WTC11 (cell line): ENCODE measurements at regions not wholly inside any gene's neighbourhood (a gene's known extent, or its start where the extent isn't known, plus 50 kb on each side); places are given as distances from the start of the nearest gene placed in this dataset.

ENCODE experiments used
- ATAC-seq: fragments of 200-7000 bp; cut with Tn5 transposase; 2 replicates; pipeline ENCODE4 v1.10.0; 2021; ENCODE audit warnings: mild to moderate bottlenecking, moderate library complexity
- CTCF ChIA-PET: fragments of 300-600 bp; sonication (Branson Sonifier 250); formaldehyde crosslinking; loops from one replicate; lab custom pipeline; 2021; ENCODE audit warnings: antibody characterized with exemption; lab: Charles Lee
- POLR2A ChIA-PET: fragments of 350-600 bp; sonication (Branson Sonifier 250); formaldehyde crosslinking; loops from one replicate; lab custom pipeline; 2021; ENCODE audit warnings: antibody characterized with exemption; lab: Charles Lee
- DNase-seq: peaks from one replicate; pipeline ENCODE4 v3.0.0; 2021; ENCODE audit warnings: low spot score
- H3K27ac Mint-ChIP-seq: 2 replicates; pipeline ENCODE4 v1.8.0; 2021; ENCODE audit warnings: mixed read lengths
- H3K27me3 Mint-ChIP-seq: 2 replicates; pipeline ENCODE4 v1.8.0; 2021; ENCODE audit warnings: low read depth, mild to moderate bottlenecking, moderate library complexity, mixed read lengths
- H3K36me3 Mint-ChIP-seq: 2 replicates; pipeline ENCODE4 v1.8.0; 2021; ENCODE audit warnings: mixed read lengths
- H3K4me1 Mint-ChIP-seq: 2 replicates; pipeline ENCODE4 v1.8.0; 2022; ENCODE audit warnings: mixed read lengths
- H3K4me3 Mint-ChIP-seq: 2 replicates; pipeline ENCODE4 v1.8.0; 2021; ENCODE audit warnings: mild to moderate bottlenecking, moderate library complexity, mixed read lengths
- H3K9me3 Mint-ChIP-seq: 2 replicates; pipeline ENCODE4 v1.8.0; 2021; ENCODE audit warnings: mixed read lengths
- ATF1 ChIP-seq: sonication (generic); formaldehyde crosslinking; IDR thresholded peaks from 2 replicates; pipeline ENCODE4 v1.8.1; 2023; ENCODE audit warnings: mild to moderate bottlenecking, moderate library complexity, missing genetic modification reagents
- ELF4 ChIP-seq: sonication (generic); formaldehyde crosslinking; IDR thresholded peaks from 2 replicates; pipeline ENCODE4 v1.8.1; 2022; ENCODE audit warnings: low read depth, mild to moderate bottlenecking, moderate library complexity, missing genetic modification reagents
- GABPB1 ChIP-seq: sonication (generic); formaldehyde crosslinking; IDR thresholded peaks from 2 replicates; pipeline ENCODE4 v1.8.1; 2023; ENCODE audit warnings: mild to moderate bottlenecking, missing genetic modification reagents
- KAT7 ChIP-seq: sonication (generic); formaldehyde crosslinking; IDR thresholded peaks from 2 replicates; pipeline ENCODE4 v1.8.1; 2023; ENCODE audit warnings: missing genetic modification reagents, mild to moderate bottlenecking, borderline replicate concordance
- OVOL2 ChIP-seq: fragments of 250-450 bp; sonication (Bioruptor Pico); IDR thresholded peaks from 2 replicates; pipeline ENCODE4 v1.9.0; 2021; ENCODE audit warnings: mild to moderate bottlenecking, borderline replicate concordance
- ZBTB21 ChIP-seq: sonication (generic); formaldehyde crosslinking; IDR thresholded peaks from 2 replicates; pipeline ENCODE4 v1.8.1; 2023; ENCODE audit warnings: mild to moderate bottlenecking, missing genetic modification reagents, borderline replicate concordance
- ZNF138 ChIP-seq: sonication (generic); formaldehyde crosslinking; conservative IDR thresholded peaks from 2 replicates; pipeline ENCODE4 v1.8.1; 2022; ENCODE audit warnings: mild to moderate bottlenecking, moderate library complexity, missing genetic modification reagents
- ZNF219 ChIP-seq: sonication (generic); formaldehyde crosslinking; IDR thresholded peaks from 2 replicates; pipeline ENCODE4 v1.8.0; 2023; ENCODE audit warnings: missing genetic modification reagents, mild to moderate bottlenecking, borderline replicate concordance
- TF ChIP-seq, protein P1 (sequence below): sonication (generic); formaldehyde crosslinking; IDR thresholded peaks from 2 replicates; pipeline ENCODE4 v1.8.0; 2023; ENCODE audit warnings: mild to moderate bottlenecking, missing genetic modification reagents
- TF ChIP-seq, protein P2 (sequence below): fragments of 250-450 bp; sonication (Bioruptor Pico); IDR thresholded peaks from 2 replicates; pipeline ENCODE4 v1.9.0; 2021; ENCODE audit warnings: moderate library complexity, mild to moderate bottlenecking, inconsistent platforms, borderline replicate concordance
- TF ChIP-seq, protein P3 (sequence below): sonication (generic); formaldehyde crosslinking; IDR thresholded peaks from 2 replicates; pipeline ENCODE4 v1.8.1; 2023; ENCODE audit warnings: mild to moderate bottlenecking, missing genetic modification reagents, moderate library complexity
- TF ChIP-seq, protein P4 (sequence below): sonication (generic); formaldehyde crosslinking; conservative IDR thresholded peaks from 2 replicates; pipeline ENCODE4 v1.8.1; 2023; ENCODE audit warnings: mild to moderate bottlenecking, low read depth, missing genetic modification reagents, moderate library complexity
- TF ChIP-seq, protein P5 (sequence below): sonication (generic); formaldehyde crosslinking; IDR thresholded peaks from 2 replicates; pipeline ENCODE4 v1.8.1; 2022; ENCODE audit warnings: low read depth, missing genetic modification reagents, borderline replicate concordance
- TF ChIP-seq, protein P6 (sequence below): sonication (generic); formaldehyde crosslinking; IDR thresholded peaks from 2 replicates; pipeline ENCODE4 v1.8.1; 2023; ENCODE audit warnings: mild to moderate bottlenecking, moderate library complexity, missing genetic modification reagents
- TF ChIP-seq, protein P7 (sequence below): sonication (generic); formaldehyde crosslinking; IDR thresholded peaks from 2 replicates; pipeline ENCODE4 v1.8.1; 2022; ENCODE audit warnings: missing genetic modification reagents, borderline replicate concordance
- TF ChIP-seq, protein P8 (sequence below): fragments of 200-600 bp; IDR thresholded peaks from 2 replicates; pipeline ENCODE4 v1.8.0; 2022; ENCODE audit warnings: antibody characterized with exemption

DNA sequence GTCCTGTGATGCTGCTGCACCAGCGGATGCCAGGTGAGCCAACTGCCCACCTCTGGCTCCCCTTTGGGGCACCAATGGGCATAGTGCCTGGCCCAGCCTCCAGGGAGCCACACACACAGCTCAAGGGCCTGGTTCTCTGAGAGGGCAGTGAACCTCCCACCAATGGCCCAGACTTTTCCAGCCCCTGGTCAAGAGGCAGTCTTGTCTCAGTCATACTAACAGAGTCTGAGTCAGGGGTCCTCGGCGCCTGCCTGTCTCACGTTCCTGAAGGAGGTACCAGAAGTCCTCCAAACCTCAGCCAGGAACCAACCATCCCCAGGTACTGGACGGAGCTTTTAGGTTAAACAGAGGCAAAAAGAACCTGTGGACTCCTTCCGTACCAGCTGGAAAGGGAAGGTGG, 121.1 kb downstream of the C5orf15 start:
- Mint-ChIP-seq H3K27ac (no peak overlapping the region), H3K36me3 (no peaks in the 10 kb centered on the region)
- TF ChIP-seq, protein P1, sequence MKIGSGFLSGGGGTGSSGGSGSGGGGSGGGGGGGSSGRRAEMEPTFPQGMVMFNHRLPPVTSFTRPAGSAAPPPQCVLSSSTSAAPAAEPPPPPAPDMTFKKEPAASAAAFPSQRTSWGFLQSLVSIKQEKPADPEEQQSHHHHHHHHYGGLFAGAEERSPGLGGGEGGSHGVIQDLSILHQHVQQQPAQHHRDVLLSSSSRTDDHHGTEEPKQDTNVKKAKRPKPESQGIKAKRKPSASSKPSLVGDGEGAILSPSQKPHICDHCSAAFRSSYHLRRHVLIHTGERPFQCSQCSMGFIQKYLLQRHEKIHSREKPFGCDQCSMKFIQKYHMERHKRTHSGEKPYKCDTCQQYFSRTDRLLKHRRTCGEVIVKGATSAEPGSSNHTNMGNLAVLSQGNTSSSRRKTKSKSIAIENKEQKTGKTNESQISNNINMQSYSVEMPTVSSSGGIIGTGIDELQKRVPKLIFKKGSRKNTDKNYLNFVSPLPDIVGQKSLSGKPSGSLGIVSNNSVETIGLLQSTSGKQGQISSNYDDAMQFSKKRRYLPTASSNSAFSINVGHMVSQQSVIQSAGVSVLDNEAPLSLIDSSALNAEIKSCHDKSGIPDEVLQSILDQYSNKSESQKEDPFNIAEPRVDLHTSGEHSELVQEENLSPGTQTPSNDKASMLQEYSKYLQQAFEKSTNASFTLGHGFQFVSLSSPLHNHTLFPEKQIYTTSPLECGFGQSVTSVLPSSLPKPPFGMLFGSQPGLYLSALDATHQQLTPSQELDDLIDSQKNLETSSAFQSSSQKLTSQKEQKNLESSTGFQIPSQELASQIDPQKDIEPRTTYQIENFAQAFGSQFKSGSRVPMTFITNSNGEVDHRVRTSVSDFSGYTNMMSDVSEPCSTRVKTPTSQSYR = no peak
- TF ChIP-seq GABPB1 (CRISPR knock-in tag) = no peak
- TF ChIP-seq, protein P2, sequence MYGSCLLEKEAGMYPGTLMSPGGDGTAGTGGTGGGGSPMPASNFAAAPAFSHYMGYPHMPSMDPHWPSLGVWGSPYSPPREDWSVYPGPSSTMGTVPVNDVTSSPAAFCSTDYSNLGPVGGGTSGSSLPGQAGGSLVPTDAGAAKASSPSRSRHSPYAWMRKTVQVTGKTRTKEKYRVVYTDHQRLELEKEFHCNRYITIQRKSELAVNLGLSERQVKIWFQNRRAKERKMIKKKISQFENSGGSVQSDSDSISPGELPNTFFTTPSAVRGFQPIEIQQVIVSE (CRISPR knock-in tag) = no peak
- TF ChIP-seq, protein P3, sequence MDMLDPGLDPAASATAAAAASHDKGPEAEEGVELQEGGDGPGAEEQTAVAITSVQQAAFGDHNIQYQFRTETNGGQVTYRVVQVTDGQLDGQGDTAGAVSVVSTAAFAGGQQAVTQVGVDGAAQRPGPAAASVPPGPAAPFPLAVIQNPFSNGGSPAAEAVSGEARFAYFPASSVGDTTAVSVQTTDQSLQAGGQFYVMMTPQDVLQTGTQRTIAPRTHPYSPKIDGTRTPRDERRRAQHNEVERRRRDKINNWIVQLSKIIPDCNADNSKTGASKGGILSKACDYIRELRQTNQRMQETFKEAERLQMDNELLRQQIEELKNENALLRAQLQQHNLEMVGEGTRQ = no peak
- no peak for TF ChIP-seq ZNF219
- TF ChIP-seq KAT7 (CRISPR knock-in tag) = no peak
- TF ChIP-seq, protein P4, sequence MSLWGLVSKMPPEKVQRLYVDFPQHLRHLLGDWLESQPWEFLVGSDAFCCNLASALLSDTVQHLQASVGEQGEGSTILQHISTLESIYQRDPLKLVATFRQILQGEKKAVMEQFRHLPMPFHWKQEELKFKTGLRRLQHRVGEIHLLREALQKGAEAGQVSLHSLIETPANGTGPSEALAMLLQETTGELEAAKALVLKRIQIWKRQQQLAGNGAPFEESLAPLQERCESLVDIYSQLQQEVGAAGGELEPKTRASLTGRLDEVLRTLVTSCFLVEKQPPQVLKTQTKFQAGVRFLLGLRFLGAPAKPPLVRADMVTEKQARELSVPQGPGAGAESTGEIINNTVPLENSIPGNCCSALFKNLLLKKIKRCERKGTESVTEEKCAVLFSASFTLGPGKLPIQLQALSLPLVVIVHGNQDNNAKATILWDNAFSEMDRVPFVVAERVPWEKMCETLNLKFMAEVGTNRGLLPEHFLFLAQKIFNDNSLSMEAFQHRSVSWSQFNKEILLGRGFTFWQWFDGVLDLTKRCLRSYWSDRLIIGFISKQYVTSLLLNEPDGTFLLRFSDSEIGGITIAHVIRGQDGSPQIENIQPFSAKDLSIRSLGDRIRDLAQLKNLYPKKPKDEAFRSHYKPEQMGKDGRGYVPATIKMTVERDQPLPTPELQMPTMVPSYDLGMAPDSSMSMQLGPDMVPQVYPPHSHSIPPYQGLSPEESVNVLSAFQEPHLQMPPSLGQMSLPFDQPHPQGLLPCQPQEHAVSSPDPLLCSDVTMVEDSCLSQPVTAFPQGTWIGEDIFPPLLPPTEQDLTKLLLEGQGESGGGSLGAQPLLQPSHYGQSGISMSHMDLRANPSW = no peak
- no peak for TF ChIP-seq ZBTB21 (CRISPR knock-in tag)
- TF ChIP-seq, protein P5, sequence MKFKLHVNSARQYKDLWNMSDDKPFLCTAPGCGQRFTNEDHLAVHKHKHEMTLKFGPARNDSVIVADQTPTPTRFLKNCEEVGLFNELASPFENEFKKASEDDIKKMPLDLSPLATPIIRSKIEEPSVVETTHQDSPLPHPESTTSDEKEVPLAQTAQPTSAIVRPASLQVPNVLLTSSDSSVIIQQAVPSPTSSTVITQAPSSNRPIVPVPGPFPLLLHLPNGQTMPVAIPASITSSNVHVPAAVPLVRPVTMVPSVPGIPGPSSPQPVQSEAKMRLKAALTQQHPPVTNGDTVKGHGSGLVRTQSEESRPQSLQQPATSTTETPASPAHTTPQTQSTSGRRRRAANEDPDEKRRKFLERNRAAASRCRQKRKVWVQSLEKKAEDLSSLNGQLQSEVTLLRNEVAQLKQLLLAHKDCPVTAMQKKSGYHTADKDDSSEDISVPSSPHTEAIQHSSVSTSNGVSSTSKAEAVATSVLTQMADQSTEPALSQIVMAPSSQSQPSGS (CRISPR knock-in tag) = no peak
- TF ChIP-seq, protein P6, sequence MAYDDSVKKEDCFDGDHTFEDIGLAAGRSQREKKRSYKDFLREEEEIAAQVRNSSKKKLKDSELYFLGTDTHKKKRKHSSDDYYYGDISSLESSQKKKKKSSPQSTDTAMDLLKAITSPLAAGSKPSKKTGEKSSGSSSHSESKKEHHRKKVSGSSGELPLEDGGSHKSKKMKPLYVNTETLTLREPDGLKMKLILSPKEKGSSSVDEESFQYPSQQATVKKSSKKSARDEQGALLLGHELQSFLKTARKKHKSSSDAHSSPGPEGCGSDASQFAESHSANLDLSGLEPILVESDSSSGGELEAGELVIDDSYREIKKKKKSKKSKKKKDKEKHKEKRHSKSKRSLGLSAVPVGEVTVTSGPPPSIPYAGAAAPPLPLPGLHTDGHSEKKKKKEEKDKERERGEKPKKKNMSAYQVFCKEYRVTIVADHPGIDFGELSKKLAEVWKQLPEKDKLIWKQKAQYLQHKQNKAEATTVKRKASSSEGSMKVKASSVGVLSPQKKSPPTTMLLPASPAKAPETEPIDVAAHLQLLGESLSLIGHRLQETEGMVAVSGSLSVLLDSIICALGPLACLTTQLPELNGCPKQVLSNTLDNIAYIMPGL (CRISPR knock-in tag) = no peak
- no peak for TF ChIP-seq OVOL2 (CRISPR knock-in tag)
- no peak for TF ChIP-seq ZNF138 (CRISPR knock-in tag)
- TF ChIP-seq ATF1 = no peak
- TF ChIP-seq, protein P7, sequence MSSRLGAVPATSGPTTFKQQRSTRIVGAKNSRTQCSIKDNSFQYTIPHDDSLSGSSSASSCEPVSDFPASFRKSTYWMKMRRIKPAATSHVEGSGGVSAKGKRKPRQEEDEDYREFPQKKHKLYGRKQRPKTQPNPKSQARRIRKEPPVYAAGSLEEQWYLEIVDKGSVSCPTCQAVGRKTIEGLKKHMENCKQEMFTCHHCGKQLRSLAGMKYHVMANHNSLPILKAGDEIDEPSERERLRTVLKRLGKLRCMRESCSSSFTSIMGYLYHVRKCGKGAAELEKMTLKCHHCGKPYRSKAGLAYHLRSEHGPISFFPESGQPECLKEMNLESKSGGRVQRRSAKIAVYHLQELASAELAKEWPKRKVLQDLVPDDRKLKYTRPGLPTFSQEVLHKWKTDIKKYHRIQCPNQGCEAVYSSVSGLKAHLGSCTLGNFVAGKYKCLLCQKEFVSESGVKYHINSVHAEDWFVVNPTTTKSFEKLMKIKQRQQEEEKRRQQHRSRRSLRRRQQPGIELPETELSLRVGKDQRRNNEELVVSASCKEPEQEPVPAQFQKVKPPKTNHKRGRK (CRISPR knock-in tag) = no peak
- TF ChIP-seq, protein P8, sequence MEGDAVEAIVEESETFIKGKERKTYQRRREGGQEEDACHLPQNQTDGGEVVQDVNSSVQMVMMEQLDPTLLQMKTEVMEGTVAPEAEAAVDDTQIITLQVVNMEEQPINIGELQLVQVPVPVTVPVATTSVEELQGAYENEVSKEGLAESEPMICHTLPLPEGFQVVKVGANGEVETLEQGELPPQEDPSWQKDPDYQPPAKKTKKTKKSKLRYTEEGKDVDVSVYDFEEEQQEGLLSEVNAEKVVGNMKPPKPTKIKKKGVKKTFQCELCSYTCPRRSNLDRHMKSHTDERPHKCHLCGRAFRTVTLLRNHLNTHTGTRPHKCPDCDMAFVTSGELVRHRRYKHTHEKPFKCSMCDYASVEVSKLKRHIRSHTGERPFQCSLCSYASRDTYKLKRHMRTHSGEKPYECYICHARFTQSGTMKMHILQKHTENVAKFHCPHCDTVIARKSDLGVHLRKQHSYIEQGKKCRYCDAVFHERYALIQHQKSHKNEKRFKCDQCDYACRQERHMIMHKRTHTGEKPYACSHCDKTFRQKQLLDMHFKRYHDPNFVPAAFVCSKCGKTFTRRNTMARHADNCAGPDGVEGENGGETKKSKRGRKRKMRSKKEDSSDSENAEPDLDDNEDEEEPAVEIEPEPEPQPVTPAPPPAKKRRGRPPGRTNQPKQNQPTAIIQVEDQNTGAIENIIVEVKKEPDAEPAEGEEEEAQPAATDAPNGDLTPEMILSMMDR = no peak
- no peak for TF ChIP-seq ELF4 (CRISPR knock-in tag)
- TF ChIP-seq, all 79 proteins: peak for 0
- Mint-ChIP-seq H3K4me1 (no peaks in the 10 kb centered on the region), H3K9me3 (peaks cover 5% of the 10 kb centered on the region), H3K27me3 (no peaks in the 10 kb centered on the region), H3K4me3 (no peak overlapping the region)
- ATAC-seq (no peak), DNase-seq (no peak)
- CTCF ChIA-PET = interaction anchor here (1.2 kb wide), 1 partner anchor 22 kb away, joined by 5 read pairs; no protein-coding TSS in a partner anchor
- POLR2A ChIA-PET = no interaction called here
